Colonic mucosa (tissue), 4 donors: ENCODE measurements at regions not wholly inside any gene's neighbourhood (a gene's known extent, or its start where the extent isn't known, plus 50 kb on each side); places are given as distances from the start of the nearest gene placed in this dataset.

Source experiments
- DNase-seq: peaks from one replicate; pipeline ENCODE4 v3.0.0-alpha.2; 2020
- H3K27ac ChIP-seq: fragments of 200-600 bp; one replicate; pipeline ENCODE4 v1.8.0; 2021
- H3K27me3 ChIP-seq: fragments of 200-600 bp; one replicate; pipeline ENCODE4 v1.8.0; 2021
- H3K36me3 ChIP-seq: fragments of 200-600 bp; one replicate; pipeline ENCODE4 v1.8.0; 2021
- H3K4me1 ChIP-seq: fragments of 200-600 bp; one replicate; pipeline ENCODE4 v1.8.0; 2021; ENCODE audit warnings: mild to moderate bottlenecking
- H3K4me3 ChIP-seq: fragments of 200-600 bp; one replicate; pipeline ENCODE4 v1.8.0; 2021
- H3K9ac ChIP-seq, 2 donors: one replicate each; pipeline ENCODE4 v1.7.0; 2013; ENCODE audit warnings: control low read depth in 2 of 2, low read depth in 2 of 2, low read length in 2 of 2
- H3K9me3 ChIP-seq: fragments of 200-600 bp; one replicate; pipeline ENCODE4 v1.8.0; 2021
- intact Hi-C: fragments of 100-400 bp; cut with DNase I; formaldehyde crosslinking; loops from one replicate; pipeline ENCODE4 v1.14.1; 2022
- TF ChIP-seq, protein P1 (sequence below): fragments of 200-600 bp; IDR thresholded peaks from one replicate; pipeline ENCODE4 v1.8.0; 2022; ENCODE audit warnings: antibody characterized with exemption, mild to moderate bottlenecking
- donor health status: healthy.
- donor health status: DM: no; HTN: no; CAD: no.
- donor health status: DM: no; HTN: no; CAD: no.

DNA sequence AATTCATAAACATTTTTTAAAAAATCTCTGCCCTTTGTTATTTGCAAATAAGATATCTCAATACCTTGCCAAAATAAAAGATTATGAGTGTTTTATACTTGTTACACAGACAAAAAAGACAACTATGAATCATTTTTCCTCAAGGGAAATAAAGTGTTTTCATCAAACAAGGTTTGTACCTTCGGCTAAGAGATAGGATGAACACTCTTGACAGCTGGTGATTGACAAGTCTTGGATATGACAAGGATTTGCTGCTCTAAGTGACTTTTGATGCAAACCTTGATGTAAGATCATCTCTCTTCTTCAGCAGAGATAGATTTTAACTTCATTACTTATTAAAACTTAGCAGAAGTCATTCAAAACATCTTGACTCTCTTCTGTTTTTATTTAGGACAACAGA is 514.3 kb upstream of the IRAK1BP1 start:
- no peak overlapping the region for H3K9ac ChIP-seq
- H3K4me1 ChIP-seq = no peaks in the 10 kb centered on the region
- no peak overlapping the region for H3K4me3 ChIP-seq
- no peaks in the 10 kb centered on the region for H3K9me3 ChIP-seq
- no peak overlapping the region for H3K27ac ChIP-seq
- TF ChIP-seq, protein P1, sequence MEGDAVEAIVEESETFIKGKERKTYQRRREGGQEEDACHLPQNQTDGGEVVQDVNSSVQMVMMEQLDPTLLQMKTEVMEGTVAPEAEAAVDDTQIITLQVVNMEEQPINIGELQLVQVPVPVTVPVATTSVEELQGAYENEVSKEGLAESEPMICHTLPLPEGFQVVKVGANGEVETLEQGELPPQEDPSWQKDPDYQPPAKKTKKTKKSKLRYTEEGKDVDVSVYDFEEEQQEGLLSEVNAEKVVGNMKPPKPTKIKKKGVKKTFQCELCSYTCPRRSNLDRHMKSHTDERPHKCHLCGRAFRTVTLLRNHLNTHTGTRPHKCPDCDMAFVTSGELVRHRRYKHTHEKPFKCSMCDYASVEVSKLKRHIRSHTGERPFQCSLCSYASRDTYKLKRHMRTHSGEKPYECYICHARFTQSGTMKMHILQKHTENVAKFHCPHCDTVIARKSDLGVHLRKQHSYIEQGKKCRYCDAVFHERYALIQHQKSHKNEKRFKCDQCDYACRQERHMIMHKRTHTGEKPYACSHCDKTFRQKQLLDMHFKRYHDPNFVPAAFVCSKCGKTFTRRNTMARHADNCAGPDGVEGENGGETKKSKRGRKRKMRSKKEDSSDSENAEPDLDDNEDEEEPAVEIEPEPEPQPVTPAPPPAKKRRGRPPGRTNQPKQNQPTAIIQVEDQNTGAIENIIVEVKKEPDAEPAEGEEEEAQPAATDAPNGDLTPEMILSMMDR = no peak
- DNase-seq = no peak
- intact Hi-C loops = no loop called here
- no peaks in the 10 kb centered on the region for H3K27me3 ChIP-seq
- H3K36me3 ChIP-seq = no peaks in the 10 kb centered on the region

DNA sequence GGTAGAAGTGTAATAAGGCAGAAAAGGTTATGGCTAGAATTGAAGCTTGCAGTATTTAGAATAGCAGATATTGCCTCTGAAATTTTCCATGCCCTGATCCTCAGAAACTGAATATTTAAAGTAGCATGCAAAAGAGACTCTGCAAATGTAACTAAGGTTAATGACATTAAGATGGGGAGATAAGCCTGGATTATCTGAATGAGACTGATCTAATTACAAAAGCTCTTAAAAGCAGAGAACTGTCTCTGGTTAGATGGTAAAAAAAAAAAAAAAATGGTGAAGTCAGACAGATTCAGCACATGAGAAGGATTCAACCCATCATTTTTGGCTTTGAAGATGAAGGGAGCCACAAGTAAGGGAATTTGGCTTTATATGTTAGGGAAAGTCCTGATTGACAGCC is 503.7 kb upstream of the IRAK1BP1 start:
- no peaks in the 10 kb centered on the region for H3K36me3 ChIP-seq
- H3K4me3 ChIP-seq = no peak overlapping the region
- H3K9me3 ChIP-seq = no peaks in the 10 kb centered on the region
- intact Hi-C loops = no loop called here
- TF ChIP-seq, protein P1 = no peak
- H3K27me3 ChIP-seq = no peaks in the 10 kb centered on the region
- no peaks in the 10 kb centered on the region for H3K4me1 ChIP-seq
- no peak overlapping the region for H3K9ac ChIP-seq
- no peak overlapping the region for H3K27ac ChIP-seq
- DNase-seq = no peak

DNA sequence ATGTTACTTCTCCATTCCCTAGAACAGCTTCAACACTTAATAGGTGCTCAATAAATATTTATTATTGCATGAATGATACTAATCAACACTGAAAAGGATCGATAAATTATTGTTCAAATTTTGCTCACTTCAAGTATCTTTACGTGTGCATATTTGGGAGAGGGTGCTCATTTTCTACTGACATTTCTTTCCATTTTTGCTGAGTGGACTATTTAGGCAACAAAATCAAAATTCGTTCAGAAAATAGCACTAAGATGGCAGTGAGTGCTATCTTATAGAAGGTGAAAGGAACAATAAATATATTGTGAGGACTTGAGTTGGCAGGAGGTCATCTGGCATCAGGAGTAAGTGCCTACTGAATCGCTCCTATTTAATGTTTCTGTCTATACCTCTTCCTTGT is 501.9 kb upstream of the IRAK1BP1 start:
- Histone ChIP-seq H3K4me3 (no peak overlapping the region), H3K9ac (no peak overlapping the region), H3K27ac (no peak overlapping the region), H3K4me1 (no peaks in the 10 kb centered on the region), H3K9me3 (no peaks in the 10 kb centered on the region), H3K36me3 (no peaks in the 10 kb centered on the region), H3K27me3 (no peaks in the 10 kb centered on the region)
- intact Hi-C loops = no loop called here
- TF ChIP-seq, protein P1 = no peak
- no peak for DNase-seq

DNA sequence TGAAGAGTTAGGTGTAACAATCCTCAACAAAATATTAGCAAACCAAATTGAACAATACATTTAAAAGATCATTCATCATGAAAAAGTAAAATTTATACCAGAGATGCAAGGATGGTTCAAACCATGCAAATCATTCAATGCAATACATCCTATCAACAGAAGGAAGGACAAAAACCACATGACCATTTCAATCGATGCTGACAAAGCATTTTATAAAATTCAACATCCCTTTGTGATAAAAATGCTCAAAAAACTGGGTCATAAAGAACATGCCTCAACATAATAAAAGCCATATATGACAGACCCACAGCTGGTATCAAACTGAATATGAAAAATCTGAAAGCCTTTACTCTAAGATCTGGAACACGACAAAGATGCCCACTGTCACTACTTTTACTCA is 490.3 kb upstream of the IRAK1BP1 start:
- no peaks in the 10 kb centered on the region for H3K36me3 ChIP-seq
- no peaks in the 10 kb centered on the region for H3K27me3 ChIP-seq
- H3K4me1 ChIP-seq = no peaks in the 10 kb centered on the region
- no peak overlapping the region for H3K9ac ChIP-seq
- TF ChIP-seq, protein P1 = no peak
- no peak overlapping the region for H3K27ac ChIP-seq
- intact Hi-C loops = no loop called here
- H3K9me3 ChIP-seq = no peaks in the 10 kb centered on the region
- no peak for DNase-seq
- no peak overlapping the region for H3K4me3 ChIP-seq

DNA sequence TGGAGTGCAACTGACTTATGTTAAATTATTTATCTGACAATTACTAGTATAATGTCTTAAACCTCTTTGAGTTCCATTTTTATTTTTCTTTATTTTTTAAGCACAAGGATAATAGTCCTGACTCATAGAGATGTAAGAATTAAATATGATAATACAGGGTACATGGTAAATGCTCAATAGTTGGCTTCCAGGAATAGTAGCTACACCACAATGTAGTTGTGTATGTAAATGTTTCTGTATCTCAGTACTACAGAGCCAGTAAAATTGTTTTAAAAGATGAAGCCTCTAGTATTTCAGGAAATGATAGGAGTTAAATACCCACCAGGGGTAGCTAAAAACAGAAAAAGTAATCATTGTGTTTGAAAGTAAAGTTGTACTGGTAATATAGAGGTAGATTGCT is 487.4 kb upstream of the IRAK1BP1 start:
- intact Hi-C loops = no loop called here
- H3K4me1 ChIP-seq = no peaks in the 10 kb centered on the region
- H3K9ac ChIP-seq = no peak overlapping the region
- no peak for DNase-seq
- no peak overlapping the region for H3K4me3 ChIP-seq
- H3K9me3 ChIP-seq = no peaks in the 10 kb centered on the region
- H3K27me3 ChIP-seq = no peaks in the 10 kb centered on the region
- no peak overlapping the region for H3K27ac ChIP-seq
- TF ChIP-seq, protein P1 = no peak
- no peaks in the 10 kb centered on the region for H3K36me3 ChIP-seq

DNA sequence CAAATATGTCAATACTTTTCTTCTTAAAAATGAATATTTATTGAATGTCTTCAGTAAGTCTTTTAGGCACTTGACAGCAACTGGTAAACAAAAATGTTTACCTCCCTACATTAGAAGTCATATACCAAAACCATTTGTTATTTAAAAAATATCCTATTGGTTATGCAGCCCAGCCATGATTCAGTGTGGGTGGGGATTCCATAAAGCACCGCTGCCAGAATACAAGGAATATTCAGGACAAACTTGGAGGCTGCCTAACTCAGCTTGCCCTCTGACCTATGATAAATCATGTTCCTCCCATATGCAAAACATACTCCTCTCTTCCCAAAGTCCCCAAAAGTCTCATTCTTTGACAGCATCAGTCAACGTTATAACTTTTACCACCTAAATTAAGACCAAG is 486.8 kb upstream of the IRAK1BP1 start:
- H3K27me3 ChIP-seq = no peaks in the 10 kb centered on the region
- no peak overlapping the region for H3K27ac ChIP-seq
- no peak overlapping the region for H3K4me3 ChIP-seq
- TF ChIP-seq, protein P1 = no peak
- H3K9me3 ChIP-seq = no peaks in the 10 kb centered on the region
- no peak overlapping the region for H3K9ac ChIP-seq
- no peak for DNase-seq
- H3K36me3 ChIP-seq = no peaks in the 10 kb centered on the region
- intact Hi-C loops = no loop called here
- H3K4me1 ChIP-seq = no peaks in the 10 kb centered on the region
